ENCODE measurements at regions not wholly inside any gene's neighbourhood (a gene's known extent, or its start where the extent isn't known, plus 50 kb on each side); places are given as distances from the start of the nearest gene placed in this dataset.

- TF ChIP-seq POLR2A (IDR thresholded peaks at IDR 0.05) (no peak), CTCF (IDR thresholded peaks at IDR 0.05) (no peak)
- WGBS, 2 donors, result 66 to 69% methylated on average over 2 of the region's 2 CpGs
- intact Hi-C loops (cut with DNase I; ENCODE audit: low total_unique reads), result no loop called here
- no peak for DNase-seq (ENCODE audit: low spot score in 2 of 2)
- H3K4me3 ChIP-seq (ENCODE audit: low read depth, poor library complexity, severe bottlenecking), result no peak overlapping the region
These were observed 376.9 kb upstream of the TMEFF2 start for GRCh38 chr2:192571636-192572035.

GRCh38 chr2:192570788-192571187 lies 376.1 kb upstream of the TMEFF2 start:
- WGBS, 2 donors, result 78 to 83% methylated on average over 1 of the region's 1 CpG
- intact Hi-C loops (cut with DNase I; ENCODE audit: low total_unique reads), result no loop called here
- H3K4me3 ChIP-seq (ENCODE audit: low read depth, poor library complexity, severe bottlenecking), result no peak overlapping the region
- TF ChIP-seq POLR2A (IDR thresholded peaks at IDR 0.05) (no peak), CTCF (IDR thresholded peaks at IDR 0.05) (no peak)
- DNase-seq (ENCODE audit: low spot score in 2 of 2), result no peak

GRCh38 chr2:192566863-192567262 lies 372.1 kb upstream of the TMEFF2 start:
- no peak for DNase-seq (ENCODE audit: low spot score in 2 of 2)
- intact Hi-C loops (cut with DNase I; ENCODE audit: low total_unique reads), result no loop called here
- TF ChIP-seq POLR2A (IDR thresholded peaks at IDR 0.05), result no peak
- TF ChIP-seq CTCF (IDR thresholded peaks at IDR 0.05), result no peak
- no peak overlapping the region for H3K4me3 ChIP-seq (ENCODE audit: low read depth, poor library complexity, severe bottlenecking)

- TF ChIP-seq CTCF (IDR thresholded peaks at IDR 0.05), result no peak
- no peak for TF ChIP-seq POLR2A (IDR thresholded peaks at IDR 0.05)
- intact Hi-C loops (cut with DNase I; ENCODE audit: low total_unique reads), result loop anchor here (5.0 kb wide), 1 partner anchor 1702 kb away; no protein-coding TSS in a partner anchor
- WGBS, 2 donors, result 40 to 59% methylated on average over 1 of the region's 1 CpG
- no peak overlapping the region for H3K4me3 ChIP-seq (ENCODE audit: low read depth, poor library complexity, severe bottlenecking)
- DNase-seq (ENCODE audit: low spot score in 2 of 2), result no peak
These were observed 365.6 kb upstream of the TMEFF2 start for GRCh38 chr2:192560326-192560725.

GRCh38 chr2:192559587-192559986 lies 364.9 kb upstream of the TMEFF2 start:
- intact Hi-C loops (cut with DNase I; ENCODE audit: low total_unique reads), result no loop called here
- 0% methylated on average over 1 of the region's 1 CpG for WGBS, 2 donors
- TF ChIP-seq POLR2A (IDR thresholded peaks at IDR 0.05) (no peak), CTCF (IDR thresholded peaks at IDR 0.05) (no peak)
- no peak for DNase-seq (ENCODE audit: low spot score in 2 of 2)
- no peak overlapping the region for H3K4me3 ChIP-seq (ENCODE audit: low read depth, poor library complexity, severe bottlenecking)

- TF ChIP-seq CTCF (IDR thresholded peaks at IDR 0.05) (no peak), POLR2A (IDR thresholded peaks at IDR 0.05) (no peak)
- no peak overlapping the region for H3K4me3 ChIP-seq (ENCODE audit: low read depth, poor library complexity, severe bottlenecking)
- 56 to 74% methylated on average over 1 of the region's 1 CpG for WGBS, 2 donors
- DNase-seq (ENCODE audit: low spot score in 2 of 2), result no peak
- intact Hi-C loops (cut with DNase I; ENCODE audit: low total_unique reads), result no loop called here
These were observed 363.9 kb upstream of the TMEFF2 start for GRCh38 chr2:192558637-192559036.

Measured in lower leg skin (tissue), 4 donors.